ENCODE measurements at regions not wholly inside any gene's neighbourhood (a gene's known extent, or its start where the extent isn't known, plus 50 kb on each side); places are given as distances from the start of the nearest gene placed in this dataset.

DNA sequence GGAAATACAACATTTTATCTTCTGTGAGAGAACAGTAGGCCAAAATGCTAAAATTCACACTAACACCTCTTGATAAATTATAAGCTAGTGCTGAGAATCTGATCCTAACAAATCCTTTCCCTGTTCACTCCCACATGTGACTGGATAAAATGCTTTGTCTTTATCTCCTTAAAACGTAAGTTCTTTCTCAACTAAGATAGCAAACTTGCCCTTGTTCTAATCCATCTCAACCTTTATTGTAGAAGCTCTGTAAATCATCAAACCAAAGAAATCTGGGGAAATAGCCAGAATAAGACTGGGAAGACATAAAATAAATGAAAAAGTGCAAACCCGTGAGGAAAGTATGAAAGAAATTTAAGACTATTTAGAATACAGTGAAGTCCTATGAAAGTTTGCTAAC, 1058.4 kb upstream of the ACVR2A start:
- Histone ChIP-seq H3K79me2 (ENCODE audit: insufficient read depth, low read length) (no peaks in the 10 kb centered on the region), H3K4me1 (ENCODE audit: control insufficient read depth in 1 of 2, insufficient read depth in 2 of 2, low read length in 2 of 2) (no peaks in the 10 kb centered on the region), H3K27me3 (ENCODE audit: insufficient read depth, low read length) (no peaks in the 10 kb centered on the region), H3K4me2 (ENCODE audit: low read length) (no peak overlapping the region), H3K9me3 (ENCODE audit: control insufficient read depth in 1 of 2, insufficient read depth in 1 of 2, low read depth in 1 of 2, low read length in 2 of 2) (no peaks in the 10 kb centered on the region), H2AFZ (ENCODE audit: low read depth, low read length, poor library complexity, severe bottlenecking) (no peak overlapping the region), H3K27ac (ENCODE audit: low read depth, low read length) (no peak overlapping the region), H3K36me3 (ENCODE audit: control insufficient read depth in 1 of 2, insufficient read depth in 2 of 2, low read length in 2 of 2) (no peaks in the 10 kb centered on the region), H4K20me1 (ENCODE audit: insufficient read depth) (no peaks in the 10 kb centered on the region), H3K9me2 (ENCODE audit: insufficient read depth) (no peaks in the 10 kb centered on the region), H3K4me3 (replicated peaks in 1 of 2; ENCODE audit: low read depth in 1 of 2, low read length in 2 of 2) (no peak overlapping the region), H3K9ac (ENCODE audit: low read length) (no peak overlapping the region)
- ChIA-PET CTCF (no interaction called here), RAD21 (ENCODE audit: low non-redundant PET in 1 of 2, low total read pairs in 2 of 2, uncharacterized antibody in 2 of 2, unreplicated experiment in 2 of 2) (no interaction called here), POLR2A (no interaction called here)
- DNase-seq (ENCODE audit: low read depth, low spot score): no peak
- TF ChIP-seq ZFX (IDR thresholded peaks at IDR 0.05) (no peak), ZNF274 (IDR thresholded peaks at IDR 0.05; ENCODE audit: low read depth, low read length) (no peak), EZH2 (IDR thresholded peaks at IDR 0.05) (no peak), SP1 (IDR thresholded peaks at IDR 0.05; ENCODE audit: low read depth) (no peak), YY1 (IDR thresholded peaks at IDR 0.05; ENCODE audit: extremely low read depth, insufficient replicate concordance, low read depth, low read length) (no peak), POLR2AphosphoS5 (IDR thresholded peaks at IDR 0.05; ENCODE audit: low read depth, low read length) (no peak), JUND (IDR thresholded peaks at IDR 0.05) (no peak), TCF7L2 (IDR thresholded peaks at IDR 0.05; ENCODE audit: borderline replicate concordance, extremely low read depth, insufficient read depth, insufficient read length) (no peak), CBX3 (IDR thresholded peaks at IDR 0.05; ENCODE audit: low read depth) (no peak)
- TF ChIP-seq, protein P1, sequence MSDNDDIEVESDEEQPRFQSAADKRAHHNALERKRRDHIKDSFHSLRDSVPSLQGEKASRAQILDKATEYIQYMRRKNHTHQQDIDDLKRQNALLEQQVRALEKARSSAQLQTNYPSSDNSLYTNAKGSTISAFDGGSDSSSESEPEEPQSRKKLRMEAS (IDR thresholded peaks at IDR 0.05): no peak
- intact Hi-C loops (cut with micrococcal nuclease): no loop called here
- no TSS peak for BruUV-seq (replicated peaks)
- ATAC-seq: no peak

DNA sequence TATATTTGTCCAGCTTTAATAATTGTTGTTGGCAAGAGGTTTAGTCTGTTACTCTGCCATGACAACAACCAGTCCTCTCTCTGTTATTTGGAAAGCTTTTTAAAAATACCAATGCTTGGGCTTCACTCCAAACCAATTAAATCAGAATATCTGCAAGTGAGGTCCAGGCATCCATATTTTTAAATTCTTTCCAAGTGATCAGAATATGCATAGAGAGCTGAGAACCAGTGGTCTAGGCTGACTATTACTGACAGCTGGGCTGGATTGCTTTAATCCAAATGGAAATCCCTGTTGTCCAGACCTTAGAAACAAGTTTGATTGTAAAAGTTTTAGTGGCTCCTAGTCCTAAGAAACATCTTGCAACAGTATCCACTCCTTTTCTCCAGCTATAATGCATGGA, 1059.7 kb upstream of the ACVR2A start:
- Histone ChIP-seq H3K9me3 (ENCODE audit: control insufficient read depth in 1 of 2, insufficient read depth in 1 of 2, low read depth in 1 of 2, low read length in 2 of 2) (no peaks in the 10 kb centered on the region), H3K9me2 (ENCODE audit: insufficient read depth) (no peaks in the 10 kb centered on the region), H3K4me3 (replicated peaks in 1 of 2; ENCODE audit: low read depth in 1 of 2, low read length in 2 of 2) (no peak overlapping the region), H3K9ac (ENCODE audit: low read length) (no peak overlapping the region), H4K20me1 (ENCODE audit: insufficient read depth) (no peaks in the 10 kb centered on the region), H2AFZ (ENCODE audit: low read depth, low read length, poor library complexity, severe bottlenecking) (no peak overlapping the region), H3K36me3 (ENCODE audit: control insufficient read depth in 1 of 2, insufficient read depth in 2 of 2, low read length in 2 of 2) (no peaks in the 10 kb centered on the region), H3K79me2 (ENCODE audit: insufficient read depth, low read length) (no peaks in the 10 kb centered on the region), H3K27ac (ENCODE audit: low read depth, low read length) (no peak overlapping the region), H3K27me3 (ENCODE audit: insufficient read depth, low read length) (no peaks in the 10 kb centered on the region), H3K4me1 (ENCODE audit: control insufficient read depth in 1 of 2, insufficient read depth in 2 of 2, low read length in 2 of 2) (no peaks in the 10 kb centered on the region), H3K4me2 (ENCODE audit: low read length) (no peak overlapping the region)
- intact Hi-C loops (cut with micrococcal nuclease): no loop called here
- DNase-seq (ENCODE audit: low read depth, low spot score): no peak
- no TSS peak for BruUV-seq (replicated peaks)
- CTCF ChIA-PET: no interaction called here
- no peak for ATAC-seq
- POLR2A ChIA-PET: no interaction called here
- no peak for TF ChIP-seq ZFX (IDR thresholded peaks at IDR 0.05)
- TF ChIP-seq, protein P1 (IDR thresholded peaks at IDR 0.05): no peak
- RAD21 ChIA-PET (ENCODE audit: low non-redundant PET in 1 of 2, low total read pairs in 2 of 2, uncharacterized antibody in 2 of 2, unreplicated experiment in 2 of 2): no interaction called here
